GM12878 (cell line): ENCODE measurements at regions not wholly inside any gene's neighbourhood (a gene's known extent, or its start where the extent isn't known, plus 50 kb on each side); places are given as distances from the start of the nearest gene placed in this dataset.

Source experiments
- CBX5 ChIP-seq: sonication (generic); IDR thresholded peaks from 2 replicates; pipeline ENCODE4 v1.6.1; 2016; ENCODE audit warnings: low read depth, moderate library complexity, mild to moderate bottlenecking, inconsistent platforms
- FOXK2 ChIP-seq: fragments of 450-650 bp; IDR thresholded peaks from 2 replicates; pipeline ENCODE4 v1.6.1; 2017; ENCODE audit warnings: mild to moderate bottlenecking, moderate library complexity
- IKZF1 ChIP-seq: fragments of 450-650 bp; conservative IDR thresholded peaks from 2 replicates; pipeline ENCODE4 v1.6.1; 2017; ENCODE audit warnings: antibody characterized with exemption, mild to moderate bottlenecking
- SRF ChIP-seq, 2 experiments: IDR thresholded peaks; 2 replicates each; pipeline ENCODE4 v1.6.1; 2011; ENCODE audit warnings: low read depth in 2 of 2, low read length in 2 of 2, mild to moderate bottlenecking in 1 of 2, moderate library complexity in 1 of 2
- SUZ12 ChIP-seq: fragments of 200-600 bp; sonication (generic); IDR thresholded peaks from one replicate; pipeline ENCODE4 v1.6.1; 2018; ENCODE audit warnings: antibody characterized with exemption, mild to moderate bottlenecking; ENCODE audit not compliant: unreplicated experiment
- TAF1 ChIP-seq: IDR thresholded peaks from 2 replicates; pipeline ENCODE4 v1.6.1; 2011; ENCODE audit warnings: mild to moderate bottlenecking, low read depth, low read length, borderline replicate concordance
- TBL1XR1 ChIP-seq: IDR thresholded peaks from 2 replicates; pipeline ENCODE4 v1.6.1; 2012; ENCODE audit warnings: low read depth, low read length, improper control_type of control experiment
- WRNIP1 ChIP-seq: IDR thresholded peaks from 2 replicates; pipeline ENCODE4 v1.6.1; 2011; ENCODE audit warnings: low read depth, low read length, improper control_type of control experiment, borderline replicate concordance
- YBX1 ChIP-seq: fragments of 450-650 bp; IDR thresholded peaks from 2 replicates; pipeline ENCODE4 v1.6.1; 2016; ENCODE audit warnings: antibody characterized with exemption
- ZNF384 ChIP-seq: IDR thresholded peaks from 2 replicates; pipeline ENCODE4 v1.6.1; 2012; ENCODE audit warnings: low read depth, mild to moderate bottlenecking, low read length, improper control_type of control experiment, borderline replicate concordance
- TF ChIP-seq, protein P1 (sequence below): fragments of 450-650 bp; formaldehyde crosslinking; IDR thresholded peaks from 2 replicates; pipeline ENCODE4 v1.4.0; 2022; ENCODE audit warnings: mild to moderate bottlenecking, moderate library complexity
- TF ChIP-seq, protein P2 (sequence below): fragments of 450-650 bp; IDR thresholded peaks from 2 replicates; pipeline ENCODE4 v1.6.1; 2017; ENCODE audit warnings: low read depth, mild to moderate bottlenecking, moderate library complexity
- TF ChIP-seq, protein P3 (sequence below): IDR thresholded peaks from 2 replicates; pipeline ENCODE4 v1.6.1; 2012; ENCODE audit warnings: low read depth, low read length, improper control_type of control experiment
- TF ChIP-seq, protein P4 (sequence below): IDR thresholded peaks from 2 replicates; pipeline ENCODE4 v1.6.1; 2012; ENCODE audit warnings: improper control_type of control experiment, low read depth, low read length; ENCODE audit not compliant: insufficient replicate concordance
- TF ChIP-seq, protein P5 (sequence below), 3 experiments: IDR thresholded peaks in 2 of 3; conservative IDR thresholded peaks in 1 of 3; 2 replicates each; pipeline ENCODE4 v1.5.1; 2011; ENCODE audit warnings: low read depth in 3 of 3, low read length in 3 of 3, mild to moderate bottlenecking in 3 of 3, control low read depth in 2 of 3, moderate library complexity in 2 of 3, inconsistent platforms in 1 of 3, mixed read lengths in 1 of 3; ENCODE audit not compliant: control insufficient read depth in 2 of 3, insufficient read depth in 1 of 3; ENCODE audit errors: extremely low read depth in 1 of 3

DNA sequence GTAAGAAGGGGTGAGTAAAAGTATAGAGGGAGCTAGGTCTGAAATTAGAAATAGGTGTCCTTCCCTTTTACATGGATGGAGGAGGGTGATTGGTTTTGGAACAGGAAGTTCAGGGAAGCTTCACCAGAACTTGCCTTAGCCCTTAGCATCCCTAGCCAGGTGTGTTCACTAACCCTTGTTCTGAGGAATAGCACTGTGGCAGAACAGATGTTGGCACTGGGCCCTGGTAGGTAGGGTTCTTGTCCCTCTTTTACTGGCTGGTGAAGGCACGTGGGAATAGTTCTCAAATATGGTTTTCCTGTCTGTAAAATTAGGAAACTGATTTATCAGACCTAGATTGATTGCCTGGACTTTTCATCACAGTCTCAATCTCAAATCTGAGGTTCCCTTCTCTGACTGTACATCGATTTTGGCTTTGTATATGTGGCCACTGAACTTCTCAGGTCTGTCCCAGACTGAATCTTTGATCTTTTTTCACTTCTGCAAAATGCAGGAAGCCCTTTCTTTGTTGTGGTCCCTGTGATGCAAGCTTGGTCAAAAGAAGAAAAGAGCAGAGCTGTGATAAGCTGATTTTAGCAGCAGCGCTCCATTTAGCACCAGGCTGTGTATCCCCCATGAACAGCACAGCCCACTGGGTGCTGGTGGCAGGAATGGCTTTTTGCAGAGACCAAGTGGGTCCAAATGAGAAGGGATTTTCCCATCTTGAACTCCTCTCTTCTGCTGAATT lies 86.2 kb upstream of the HTR2A start (continued):
- TF ChIP-seq, protein P1, sequence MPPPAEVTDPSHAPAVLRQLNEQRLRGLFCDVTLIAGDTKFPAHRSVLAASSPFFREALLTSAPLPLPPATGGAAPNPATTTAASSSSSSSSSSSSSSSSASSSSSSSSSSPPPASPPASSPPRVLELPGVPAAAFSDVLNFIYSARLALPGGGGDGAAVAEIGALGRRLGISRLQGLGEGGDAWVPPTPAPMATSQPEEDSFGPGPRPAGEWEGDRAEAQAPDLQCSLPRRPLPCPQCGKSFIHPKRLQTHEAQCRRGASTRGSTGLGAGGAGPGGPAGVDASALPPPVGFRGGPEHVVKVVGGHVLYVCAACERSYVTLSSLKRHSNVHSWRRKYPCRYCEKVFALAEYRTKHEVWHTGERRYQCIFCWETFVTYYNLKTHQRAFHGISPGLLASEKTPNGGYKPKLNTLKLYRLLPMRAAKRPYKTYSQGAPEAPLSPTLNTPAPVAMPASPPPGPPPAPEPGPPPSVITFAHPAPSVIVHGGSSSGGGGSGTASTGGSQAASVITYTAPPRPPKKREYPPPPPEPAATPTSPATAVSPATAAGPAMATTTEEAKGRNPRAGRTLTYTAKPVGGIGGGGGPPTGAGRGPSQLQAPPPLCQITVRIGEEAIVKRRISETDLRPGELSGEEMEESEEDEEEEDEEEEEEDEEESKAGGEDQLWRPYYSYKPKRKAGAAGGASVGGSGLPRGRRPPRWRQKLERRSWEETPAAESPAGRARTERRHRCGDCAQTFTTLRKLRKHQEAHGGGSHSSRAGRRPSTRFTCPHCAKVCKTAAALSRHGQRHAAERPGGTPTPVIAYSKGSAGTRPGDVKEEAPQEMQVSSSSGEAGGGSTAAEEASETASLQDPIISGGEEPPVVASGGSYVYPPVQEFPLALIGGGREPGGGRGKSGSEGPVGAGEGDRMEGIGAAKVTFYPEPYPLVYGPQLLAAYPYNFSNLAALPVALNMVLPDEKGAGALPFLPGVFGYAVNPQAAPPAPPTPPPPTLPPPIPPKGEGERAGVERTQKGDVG (CRISPR knock-in tag): no peak
- TF ChIP-seq TBL1XR1: peak; percentile 99
- TF ChIP-seq, protein P2, sequence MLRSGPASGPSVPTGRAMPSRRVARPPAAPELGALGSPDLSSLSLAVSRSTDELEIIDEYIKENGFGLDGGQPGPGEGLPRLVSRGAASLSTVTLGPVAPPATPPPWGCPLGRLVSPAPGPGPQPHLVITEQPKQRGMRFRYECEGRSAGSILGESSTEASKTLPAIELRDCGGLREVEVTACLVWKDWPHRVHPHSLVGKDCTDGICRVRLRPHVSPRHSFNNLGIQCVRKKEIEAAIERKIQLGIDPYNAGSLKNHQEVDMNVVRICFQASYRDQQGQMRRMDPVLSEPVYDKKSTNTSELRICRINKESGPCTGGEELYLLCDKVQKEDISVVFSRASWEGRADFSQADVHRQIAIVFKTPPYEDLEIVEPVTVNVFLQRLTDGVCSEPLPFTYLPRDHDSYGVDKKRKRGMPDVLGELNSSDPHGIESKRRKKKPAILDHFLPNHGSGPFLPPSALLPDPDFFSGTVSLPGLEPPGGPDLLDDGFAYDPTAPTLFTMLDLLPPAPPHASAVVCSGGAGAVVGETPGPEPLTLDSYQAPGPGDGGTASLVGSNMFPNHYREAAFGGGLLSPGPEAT: peak; percentile 88
- TF ChIP-seq SUZ12: no peak
- TF ChIP-seq SRF (IDR thresholded peaks at IDR 0.05; ENCODE audit: low read depth in 2 of 2, low read length in 2 of 2): peak in 1 of 2 experiments; percentile 83; a peak in 2 of 4 replicates
- TF ChIP-seq, protein P3, sequence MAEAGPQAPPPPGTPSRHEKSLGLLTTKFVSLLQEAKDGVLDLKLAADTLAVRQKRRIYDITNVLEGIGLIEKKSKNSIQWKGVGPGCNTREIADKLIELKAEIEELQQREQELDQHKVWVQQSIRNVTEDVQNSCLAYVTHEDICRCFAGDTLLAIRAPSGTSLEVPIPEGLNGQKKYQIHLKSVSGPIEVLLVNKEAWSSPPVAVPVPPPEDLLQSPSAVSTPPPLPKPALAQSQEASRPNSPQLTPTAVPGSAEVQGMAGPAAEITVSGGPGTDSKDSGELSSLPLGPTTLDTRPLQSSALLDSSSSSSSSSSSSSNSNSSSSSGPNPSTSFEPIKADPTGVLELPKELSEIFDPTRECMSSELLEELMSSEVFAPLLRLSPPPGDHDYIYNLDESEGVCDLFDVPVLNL: no peak
- peak; percentile 91 for TF ChIP-seq IKZF1
- TF ChIP-seq YBX1: no peak
- TF ChIP-seq, protein P4, sequence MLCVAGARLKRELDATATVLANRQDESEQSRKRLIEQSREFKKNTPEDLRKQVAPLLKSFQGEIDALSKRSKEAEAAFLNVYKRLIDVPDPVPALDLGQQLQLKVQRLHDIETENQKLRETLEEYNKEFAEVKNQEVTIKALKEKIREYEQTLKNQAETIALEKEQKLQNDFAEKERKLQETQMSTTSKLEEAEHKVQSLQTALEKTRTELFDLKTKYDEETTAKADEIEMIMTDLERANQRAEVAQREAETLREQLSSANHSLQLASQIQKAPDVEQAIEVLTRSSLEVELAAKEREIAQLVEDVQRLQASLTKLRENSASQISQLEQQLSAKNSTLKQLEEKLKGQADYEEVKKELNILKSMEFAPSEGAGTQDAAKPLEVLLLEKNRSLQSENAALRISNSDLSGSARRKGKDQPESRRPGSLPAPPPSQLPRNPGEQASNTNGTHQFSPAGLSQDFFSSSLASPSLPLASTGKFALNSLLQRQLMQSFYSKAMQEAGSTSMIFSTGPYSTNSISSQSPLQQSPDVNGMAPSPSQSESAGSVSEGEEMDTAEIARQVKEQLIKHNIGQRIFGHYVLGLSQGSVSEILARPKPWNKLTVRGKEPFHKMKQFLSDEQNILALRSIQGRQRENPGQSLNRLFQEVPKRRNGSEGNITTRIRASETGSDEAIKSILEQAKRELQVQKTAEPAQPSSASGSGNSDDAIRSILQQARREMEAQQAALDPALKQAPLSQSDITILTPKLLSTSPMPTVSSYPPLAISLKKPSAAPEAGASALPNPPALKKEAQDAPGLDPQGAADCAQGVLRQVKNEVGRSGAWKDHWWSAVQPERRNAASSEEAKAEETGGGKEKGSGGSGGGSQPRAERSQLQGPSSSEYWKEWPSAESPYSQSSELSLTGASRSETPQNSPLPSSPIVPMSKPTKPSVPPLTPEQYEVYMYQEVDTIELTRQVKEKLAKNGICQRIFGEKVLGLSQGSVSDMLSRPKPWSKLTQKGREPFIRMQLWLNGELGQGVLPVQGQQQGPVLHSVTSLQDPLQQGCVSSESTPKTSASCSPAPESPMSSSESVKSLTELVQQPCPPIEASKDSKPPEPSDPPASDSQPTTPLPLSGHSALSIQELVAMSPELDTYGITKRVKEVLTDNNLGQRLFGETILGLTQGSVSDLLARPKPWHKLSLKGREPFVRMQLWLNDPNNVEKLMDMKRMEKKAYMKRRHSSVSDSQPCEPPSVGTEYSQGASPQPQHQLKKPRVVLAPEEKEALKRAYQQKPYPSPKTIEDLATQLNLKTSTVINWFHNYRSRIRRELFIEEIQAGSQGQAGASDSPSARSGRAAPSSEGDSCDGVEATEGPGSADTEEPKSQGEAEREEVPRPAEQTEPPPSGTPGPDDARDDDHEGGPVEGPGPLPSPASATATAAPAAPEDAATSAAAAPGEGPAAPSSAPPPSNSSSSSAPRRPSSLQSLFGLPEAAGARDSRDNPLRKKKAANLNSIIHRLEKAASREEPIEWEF: peak; percentile 84
- no peak for TF ChIP-seq FOXK2
- TF ChIP-seq TAF1: peak; percentile 30; the same call in 1 of the 2 replicates
- TF ChIP-seq ZNF384: no peak
- peak; percentile 91; the same call in 1 of the 2 replicates for TF ChIP-seq CBX5
- TF ChIP-seq, protein P5, sequence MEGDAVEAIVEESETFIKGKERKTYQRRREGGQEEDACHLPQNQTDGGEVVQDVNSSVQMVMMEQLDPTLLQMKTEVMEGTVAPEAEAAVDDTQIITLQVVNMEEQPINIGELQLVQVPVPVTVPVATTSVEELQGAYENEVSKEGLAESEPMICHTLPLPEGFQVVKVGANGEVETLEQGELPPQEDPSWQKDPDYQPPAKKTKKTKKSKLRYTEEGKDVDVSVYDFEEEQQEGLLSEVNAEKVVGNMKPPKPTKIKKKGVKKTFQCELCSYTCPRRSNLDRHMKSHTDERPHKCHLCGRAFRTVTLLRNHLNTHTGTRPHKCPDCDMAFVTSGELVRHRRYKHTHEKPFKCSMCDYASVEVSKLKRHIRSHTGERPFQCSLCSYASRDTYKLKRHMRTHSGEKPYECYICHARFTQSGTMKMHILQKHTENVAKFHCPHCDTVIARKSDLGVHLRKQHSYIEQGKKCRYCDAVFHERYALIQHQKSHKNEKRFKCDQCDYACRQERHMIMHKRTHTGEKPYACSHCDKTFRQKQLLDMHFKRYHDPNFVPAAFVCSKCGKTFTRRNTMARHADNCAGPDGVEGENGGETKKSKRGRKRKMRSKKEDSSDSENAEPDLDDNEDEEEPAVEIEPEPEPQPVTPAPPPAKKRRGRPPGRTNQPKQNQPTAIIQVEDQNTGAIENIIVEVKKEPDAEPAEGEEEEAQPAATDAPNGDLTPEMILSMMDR (IDR thresholded peaks at IDR 0.05 in 2 of 3, conservative IDR thresholded peaks at IDR 0.05 in 1 of 3; ENCODE audit: control insufficient read depth in 2 of 3, extremely low read depth in 1 of 3, insufficient read depth in 1 of 3, low read depth in 3 of 3, low read length in 3 of 3): 0 out of 6 replicates have a peak, but pooled peaks of 1 of the 3 experiments have one; percentile 7
- TF ChIP-seq WRNIP1: 0 out of 2 replicates have a peak, but pooled peaks have one; percentile 76
